Karpas-422 (cell line): ENCODE measurements at regions not wholly inside any gene's neighbourhood (a gene's known extent, or its start where the extent isn't known, plus 50 kb on each side); places are given as distances from the start of the nearest gene placed in this dataset. TPM values are rescaled to one million over a fixed set of nuclear protein-coding genes. Genes with fewer than 3 reads are reported as not detected.
"Not testable (repeated sequence)": the region's sequence is repeated elsewhere in the genome, so short reads cannot be mapped to it uniquely, and the experiment has no call there.

Source experiments
- DNase-seq: peaks from one replicate; pipeline ENCODE4 v3.0.0-alpha.2; 2015
- H2AFZ ChIP-seq: fragments of 200-600 bp; sonication (generic); 2 replicates; pipeline ENCODE4 v1.6.1; 2014; ENCODE audit warnings: antibody characterized with exemption, low read length, mixed read lengths
- H3K27ac ChIP-seq: fragments of 200-600 bp; sonication (generic); 2 replicates; pipeline ENCODE4 v1.5.1; 2014; ENCODE audit warnings: mild to moderate bottlenecking, low read length, moderate library complexity
- H3K27me3 ChIP-seq: fragments of 200-600 bp; sonication (generic); 2 replicates; pipeline ENCODE4 v1.6.1; 2014; ENCODE audit warnings: low read length, mixed read lengths
- H3K36me3 ChIP-seq: fragments of 200-600 bp; sonication (generic); 2 replicates; pipeline ENCODE4 v1.6.1; 2014; ENCODE audit warnings: low read length, mixed read lengths; ENCODE audit not compliant: insufficient read depth
- H3K4me1 ChIP-seq: fragments of 200-600 bp; sonication (generic); 2 replicates; pipeline ENCODE4 v1.6.1; 2014; ENCODE audit warnings: mild to moderate bottlenecking, low read length, mixed read lengths
- H3K4me2 ChIP-seq: fragments of 200-600 bp; sonication (generic); 2 replicates; pipeline ENCODE4 v1.6.1; 2014; ENCODE audit warnings: low read length, low read depth, mild to moderate bottlenecking; ENCODE audit not compliant: poor library complexity, severe bottlenecking
- H3K4me3 ChIP-seq: fragments of 200-600 bp; sonication (generic); 2 replicates; pipeline ENCODE4 v1.5.1; 2014; ENCODE audit warnings: mild to moderate bottlenecking, antibody characterized with exemption, low read length, mixed read lengths
- H3K79me2 ChIP-seq: fragments of 200-600 bp; sonication (generic); 2 replicates; pipeline ENCODE4 v1.6.1; 2014; ENCODE audit warnings: mild to moderate bottlenecking, low read length, mixed read lengths
- H3K9ac ChIP-seq: fragments of 200-600 bp; sonication (generic); 2 replicates; pipeline ENCODE4 v1.6.0; 2014; ENCODE audit warnings: low read length
- H3K9me2 ChIP-seq: fragments of 200-600 bp; sonication (generic), shearing (Covaris generic); replicated peaks from 2 replicates; pipeline ENCODE4 v1.6.0; 2014; ENCODE audit warnings: mild to moderate bottlenecking, low read length, moderate library complexity; ENCODE audit not compliant: insufficient read depth
- H3K9me3 ChIP-seq: fragments of 300-700, 200-600 bp; sonication (generic); 2 replicates; pipeline ENCODE4 v1.6.1; 2014; ENCODE audit warnings: low read length, mixed read lengths
- H4K20me1 ChIP-seq: fragments of 200-600 bp; sonication (generic); 2 replicates; pipeline ENCODE4 v1.6.1; 2014; ENCODE audit warnings: mild to moderate bottlenecking, antibody characterized with exemption, low read length, low read depth; ENCODE audit not compliant: insufficient read depth
- small RNA-seq: library from RNA; depleted of rRNA; stranded (forward); fragments of <200 nt; gene quantifications from one replicate; pipeline ENCODE3, GENCODE V24; 2014

GRCh38 chr2:242119682-242120081, 250.2 kb downstream of the RTP5 start:
- H3K79me2 ChIP-seq, H3K36me3 ChIP-seq, H3K4me3 ChIP-seq, H4K20me1 ChIP-seq, H3K4me2 ChIP-seq, DNase-seq, H3K4me1 ChIP-seq, H3K9ac ChIP-seq, H3K9me2 ChIP-seq, H3K27me3 ChIP-seq, H3K27ac ChIP-seq, H2AFZ ChIP-seq, H3K9me3 ChIP-seq: not testable (repeated sequence)

- not testable (repeated sequence) for H3K4me3 ChIP-seq, H3K36me3 ChIP-seq, H2AFZ ChIP-seq, H3K9me3 ChIP-seq, H3K9ac ChIP-seq, DNase-seq, H3K79me2 ChIP-seq, H3K4me2 ChIP-seq, H3K4me1 ChIP-seq, H3K27me3 ChIP-seq, H3K9me2 ChIP-seq, H3K27ac ChIP-seq, H4K20me1 ChIP-seq
Measured at GRCh38 chr2:242130682-242131081, 261.2 kb downstream of the RTP5 start.

DNA sequence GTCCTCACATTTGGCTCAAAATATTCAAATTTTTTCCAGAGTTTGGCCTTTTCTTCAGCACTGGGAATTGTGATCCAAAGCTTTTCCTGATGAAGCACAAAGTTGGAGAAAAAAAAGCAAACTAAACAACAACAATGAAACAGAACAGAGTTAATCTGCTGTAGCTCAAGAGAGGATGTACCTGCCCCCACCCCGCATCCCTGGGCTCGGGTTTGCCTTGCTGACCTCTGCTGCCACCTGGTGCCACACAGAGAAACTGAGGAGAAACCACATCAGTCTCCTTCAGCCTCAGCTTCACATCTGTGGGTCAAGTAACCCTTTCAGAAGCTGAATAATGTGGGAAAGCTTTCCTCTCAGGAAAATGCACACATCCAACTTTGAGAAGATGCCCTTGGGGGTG, 290.4 kb downstream of the RTP5 start:
- not testable (repeated sequence) for H3K36me3 ChIP-seq, H3K9me2 ChIP-seq, H3K9ac ChIP-seq, H3K27ac ChIP-seq, H3K79me2 ChIP-seq, H3K4me2 ChIP-seq, H2AFZ ChIP-seq, DNase-seq, H3K27me3 ChIP-seq, H4K20me1 ChIP-seq, H3K9me3 ChIP-seq, H3K4me3 ChIP-seq, H3K4me1 ChIP-seq

DNA sequence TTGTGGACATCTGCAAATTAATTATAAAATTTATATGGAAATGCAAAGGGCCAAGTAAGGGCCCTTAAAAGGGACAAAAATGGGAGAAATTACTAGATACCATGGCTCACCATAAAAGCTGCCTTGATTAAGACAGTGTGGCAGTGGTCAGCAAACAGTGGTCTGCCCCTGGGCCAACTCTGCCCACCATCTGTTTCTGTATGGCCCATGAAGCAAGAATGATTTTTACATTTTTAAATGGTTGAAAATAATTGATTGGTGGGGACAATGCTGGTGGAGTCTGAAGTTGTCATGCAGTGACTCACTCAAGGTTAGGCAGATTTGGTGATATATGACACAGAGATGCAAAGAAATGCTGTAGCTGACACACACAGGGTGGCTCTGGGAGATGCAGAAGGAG, 295.6 kb downstream of the RTP5 start:
- not testable (repeated sequence) for H3K27ac ChIP-seq, H2AFZ ChIP-seq, H3K4me1 ChIP-seq, H3K4me3 ChIP-seq, H3K27me3 ChIP-seq, H4K20me1 ChIP-seq, H3K9ac ChIP-seq, H3K79me2 ChIP-seq, H3K9me3 ChIP-seq, H3K4me2 ChIP-seq, H3K9me2 ChIP-seq, H3K36me3 ChIP-seq, DNase-seq

- not testable (repeated sequence) for H3K36me3 ChIP-seq, H3K9me2 ChIP-seq, H3K79me2 ChIP-seq, H3K27me3 ChIP-seq, H3K4me2 ChIP-seq, H3K4me1 ChIP-seq, H2AFZ ChIP-seq, H3K27ac ChIP-seq, H3K9me3 ChIP-seq, H3K4me3 ChIP-seq, H3K9ac ChIP-seq, DNase-seq, H4K20me1 ChIP-seq
Measured at GRCh38 chr2:242171290-242171689, 301.8 kb downstream of the RTP5 start.

Small RNA genes lying in the stretch of these regions (small RNA-seq; reads per million reads assigned to genes)
- gene CICP10 (not detected), gene SEPT14P2 (not detected)
